ENCODE measurements at regions not wholly inside any gene's neighbourhood (a gene's known extent, or its start where the extent isn't known, plus 50 kb on each side); places are given as distances from the start of the nearest gene placed in this dataset.

DNA sequence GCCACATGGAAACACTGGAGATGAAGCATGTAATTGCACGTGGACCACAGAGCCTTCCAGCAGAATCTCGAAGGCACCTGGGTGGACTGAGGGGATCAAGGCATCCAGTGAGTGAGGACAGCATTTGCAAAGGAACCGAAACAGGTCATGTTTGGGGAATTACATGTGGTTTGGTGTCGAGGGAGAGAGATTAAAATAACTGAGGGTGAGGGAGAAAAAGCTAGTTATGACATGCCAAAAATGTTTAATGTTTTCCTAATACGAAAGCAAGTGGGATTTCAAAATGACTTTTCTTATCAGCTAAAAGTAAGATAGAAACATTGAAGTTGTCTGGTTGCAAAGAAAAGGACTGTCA lies 157.1 kb downstream of the BLID start:
- TF ChIP-seq EP300 (IDR thresholded peaks at IDR 0.05; ENCODE audit: low read depth) (no peak), POLR2AphosphoS5 (IDR thresholded peaks at IDR 0.05) (no peak), POLR2A (IDR thresholded peaks at IDR 0.05) (no peak)
- TF ChIP-seq, protein P1, sequence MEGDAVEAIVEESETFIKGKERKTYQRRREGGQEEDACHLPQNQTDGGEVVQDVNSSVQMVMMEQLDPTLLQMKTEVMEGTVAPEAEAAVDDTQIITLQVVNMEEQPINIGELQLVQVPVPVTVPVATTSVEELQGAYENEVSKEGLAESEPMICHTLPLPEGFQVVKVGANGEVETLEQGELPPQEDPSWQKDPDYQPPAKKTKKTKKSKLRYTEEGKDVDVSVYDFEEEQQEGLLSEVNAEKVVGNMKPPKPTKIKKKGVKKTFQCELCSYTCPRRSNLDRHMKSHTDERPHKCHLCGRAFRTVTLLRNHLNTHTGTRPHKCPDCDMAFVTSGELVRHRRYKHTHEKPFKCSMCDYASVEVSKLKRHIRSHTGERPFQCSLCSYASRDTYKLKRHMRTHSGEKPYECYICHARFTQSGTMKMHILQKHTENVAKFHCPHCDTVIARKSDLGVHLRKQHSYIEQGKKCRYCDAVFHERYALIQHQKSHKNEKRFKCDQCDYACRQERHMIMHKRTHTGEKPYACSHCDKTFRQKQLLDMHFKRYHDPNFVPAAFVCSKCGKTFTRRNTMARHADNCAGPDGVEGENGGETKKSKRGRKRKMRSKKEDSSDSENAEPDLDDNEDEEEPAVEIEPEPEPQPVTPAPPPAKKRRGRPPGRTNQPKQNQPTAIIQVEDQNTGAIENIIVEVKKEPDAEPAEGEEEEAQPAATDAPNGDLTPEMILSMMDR (IDR thresholded peaks at IDR 0.05), result no peak
- no peak overlapping the region for H3K27ac ChIP-seq
- in situ Hi-C loops (cut with MboI; ENCODE audit: low pct_ligation_motif_present in 1 of 4, low pct_unique_long_range_greater_than_20kb in 1 of 4, low sequenced_read_pairs in 3 of 4), result no loop called here
- intact Hi-C loops (cut with DNase I; ENCODE audit: low total_unique reads), result no loop called here
- no peaks in the 10 kb centered on the region for H3K27me3 ChIP-seq
- no peaks in the 10 kb centered on the region for H3K36me3 ChIP-seq
- 53 to 66% methylated on average over 5 of the region's 5 CpGs for WGBS, 2 donors (ENCODE audit: low coverage in 1 of 2)
- no peaks in the 10 kb centered on the region for H3K4me1 ChIP-seq
- H3K9me3 ChIP-seq, result no peaks in the 10 kb centered on the region
- no peak overlapping the region for H3K4me3 ChIP-seq
- DNase-seq, result no peak

- TF ChIP-seq EP300 (IDR thresholded peaks at IDR 0.05; ENCODE audit: low read depth), result no peak
- TF ChIP-seq, protein P1 (IDR thresholded peaks at IDR 0.05), result no peak
- TF ChIP-seq POLR2AphosphoS5 (IDR thresholded peaks at IDR 0.05), result no peak
- TF ChIP-seq POLR2A (IDR thresholded peaks at IDR 0.05), result no peak
- no peak overlapping the region for H3K27ac ChIP-seq
- in situ Hi-C loops (cut with MboI; ENCODE audit: low pct_ligation_motif_present in 1 of 4, low pct_unique_long_range_greater_than_20kb in 1 of 4, low sequenced_read_pairs in 3 of 4) (no loop called here), intact Hi-C loops (cut with DNase I; ENCODE audit: low total_unique reads) (no loop called here)
- no peak overlapping the region for H3K4me3 ChIP-seq
- DNase-seq, result no peak
- H3K36me3 ChIP-seq, result no peaks in the 10 kb centered on the region
- no peaks in the 10 kb centered on the region for H3K9me3 ChIP-seq
- 79 to 92% methylated on average over 3 of the region's 3 CpGs for WGBS, 2 donors (ENCODE audit: low coverage in 1 of 2)
- no peaks in the 10 kb centered on the region for H3K27me3 ChIP-seq
- H3K4me1 ChIP-seq, result no peaks in the 10 kb centered on the region
These were observed 157.6 kb downstream of the BLID start for GRCh38 chr11:121958323-121958970.

DNA sequence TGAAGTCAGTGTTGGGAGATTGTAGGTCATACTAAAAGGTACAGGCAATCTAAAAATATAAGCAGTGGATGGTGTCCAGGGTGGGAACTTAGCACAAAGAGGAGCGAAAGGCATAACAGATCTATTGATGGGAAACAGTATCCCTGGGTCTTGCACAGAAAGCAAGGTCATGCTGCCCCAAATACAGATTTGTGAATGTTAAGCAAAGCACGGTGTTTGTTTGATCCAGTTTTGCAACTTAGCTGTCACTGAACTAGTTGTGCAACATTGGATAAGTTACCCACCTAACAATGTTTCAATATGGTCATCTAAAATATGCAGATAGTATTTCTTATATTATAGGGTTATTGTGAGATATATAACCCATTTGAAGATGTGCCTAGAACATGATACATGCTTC lies 162.9 kb downstream of the BLID start:
- DNase-seq, result no peak
- no peak for TF ChIP-seq EP300 (IDR thresholded peaks at IDR 0.05; ENCODE audit: low read depth)
- TF ChIP-seq POLR2AphosphoS5 (IDR thresholded peaks at IDR 0.05), result no peak
- TF ChIP-seq, protein P1 (IDR thresholded peaks at IDR 0.05), result no peak
- TF ChIP-seq POLR2A (IDR thresholded peaks at IDR 0.05), result no peak
- Histone ChIP-seq H3K4me3 (no peak overlapping the region), H3K36me3 (no peaks in the 10 kb centered on the region), H3K27me3 (no peaks in the 10 kb centered on the region), H3K9me3 (no peaks in the 10 kb centered on the region), H3K4me1 (no peaks in the 10 kb centered on the region), H3K27ac (no peak overlapping the region)
- 82% methylated on average over 2 of the region's 2 CpGs for WGBS, 2 donors (ENCODE audit: low coverage in 1 of 2)
- intact Hi-C loops (cut with DNase I; ENCODE audit: low total_unique reads) (no loop called here), in situ Hi-C loops (cut with MboI; ENCODE audit: low pct_ligation_motif_present in 1 of 4, low pct_unique_long_range_greater_than_20kb in 1 of 4, low sequenced_read_pairs in 3 of 4) (no loop called here)

DNA sequence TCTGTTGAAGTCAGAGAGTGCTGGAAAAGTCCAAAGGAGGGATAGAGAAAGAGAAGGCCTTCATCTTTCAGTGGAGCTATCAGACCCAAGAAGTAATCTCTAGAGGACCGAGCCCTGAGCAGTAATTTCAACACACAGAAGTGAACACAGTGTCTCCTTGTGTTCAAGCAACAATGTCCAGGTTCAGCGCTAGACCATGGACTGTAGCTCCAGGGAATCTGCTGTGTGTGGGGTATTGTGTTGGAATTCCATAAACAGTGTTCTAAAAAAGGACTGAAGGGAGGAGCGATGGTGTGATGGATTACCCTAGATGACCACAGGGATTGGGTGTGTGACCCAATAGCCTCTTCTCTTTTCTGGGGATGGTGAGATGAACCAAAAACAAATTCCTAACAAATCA lies 165.9 kb downstream of the BLID start:
- no peaks in the 10 kb centered on the region for H3K9me3 ChIP-seq
- H3K36me3 ChIP-seq, result no peaks in the 10 kb centered on the region
- H3K27ac ChIP-seq, result no peak overlapping the region
- TF ChIP-seq, protein P1 (IDR thresholded peaks at IDR 0.05), result no peak
- TF ChIP-seq POLR2A (IDR thresholded peaks at IDR 0.05) (no peak), POLR2AphosphoS5 (IDR thresholded peaks at IDR 0.05) (no peak), EP300 (IDR thresholded peaks at IDR 0.05; ENCODE audit: low read depth) (no peak)
- in situ Hi-C loops (cut with MboI; ENCODE audit: low pct_ligation_motif_present in 1 of 4, low pct_unique_long_range_greater_than_20kb in 1 of 4, low sequenced_read_pairs in 3 of 4), result no loop called here
- H3K4me1 ChIP-seq, result no peaks in the 10 kb centered on the region
- H3K4me3 ChIP-seq, result no peak overlapping the region
- WGBS, 2 donors (ENCODE audit: low coverage in 1 of 2), result 82 to 83% methylated on average over 3 of the region's 3 CpGs
- H3K27me3 ChIP-seq, result no peaks in the 10 kb centered on the region
- intact Hi-C loops (cut with DNase I; ENCODE audit: low total_unique reads), result no loop called here
- no peak for DNase-seq

All from transverse colon (tissue), 4 donors.